HepG2 (cell line): ENCODE measurements at regions not wholly inside any gene's neighbourhood (a gene's known extent, or its start where the extent isn't known, plus 50 kb on each side); places are given as distances from the start of the nearest gene placed in this dataset.

Experiments used
- ATAC-seq: fragments of 200-7000 bp; cut with Tn5 transposase; 3 replicates; pipeline ENCODE4 v1.9.1; 2020; ENCODE audit warnings: mild to moderate bottlenecking, moderate library complexity
- BruUV-seq: library from RNA; stranded (reverse); fragments of 400-500 nt; replicated peaks from 2 replicates; lab custom pipeline; 2021; lab: Mats Ljungman, UMichigan
- CTCF ChIA-PET: fragments of 300-600 bp; formaldehyde crosslinking; extraction: SDS; loops from one replicate; lab custom pipeline; 2021; ENCODE audit warnings: low total read pairs, inconsistent platforms, low intra/inter-chr PET ratio; lab: Yijun Ruan, JAX
- POLR2A ChIA-PET: fragments of 350-600 bp; sonication (Branson Sonifier 250); formaldehyde crosslinking; loops from one replicate; lab custom pipeline; 2020; ENCODE audit warnings: antibody characterized with exemption, inconsistent platforms; lab: Yijun Ruan, JAX
- DNase-seq: peaks from one replicate; pipeline ENCODE4 v3.0.0-alpha.2; 2015; ENCODE audit warnings: low spot score
- FAIRE-seq: peaks from 3 replicates; lab custom pipeline; 2011; peaks lifted over from hg19 to GRCh38; lab: Jason Lieb, UNC
- H2AFZ ChIP-seq: one replicate; pipeline ENCODE4 v1.6.1; 2011; ENCODE audit warnings: low read length, inconsistent platforms
- H3K27ac ChIP-seq: fragments of 300-600 bp; 3 replicates; pipeline ENCODE4 v1.8.0; 2011; ENCODE audit warnings: mixed run types, mild to moderate bottlenecking, mixed read lengths, low read length, inconsistent platforms; ENCODE audit not compliant: insufficient read depth; ENCODE audit errors: extremely low read length
- H3K27me3 ChIP-seq, 2 experiments: fragments of 200-600 bp in 1 of 2; 2 replicates in 1 of 2; 3 replicates in 1 of 2; pipeline versions ENCODE4 v1.6.0 to v1.8.0; 2011; ENCODE audit warnings: low read length in 2 of 2, mild to moderate bottlenecking in 2 of 2, moderate library complexity in 2 of 2, inconsistent platforms in 1 of 2; ENCODE audit not compliant: insufficient read depth in 2 of 2, control insufficient read depth in 1 of 2
- H3K36me3 ChIP-seq, 2 experiments: fragments of 200-600 bp in 1 of 2; replicated peaks in 1 of 2; 2 replicates in 1 of 2; 3 replicates in 1 of 2; pipeline versions ENCODE4 v1.5.1 to v1.8.0; 2011; ENCODE audit warnings: low read length in 2 of 2, inconsistent platforms in 1 of 2; ENCODE audit not compliant: insufficient read depth in 2 of 2, control insufficient read depth in 1 of 2
- H3K4me1 ChIP-seq: 2 replicates; pipeline ENCODE4 v1.5.1; 2012; ENCODE audit warnings: low read length, inconsistent platforms; ENCODE audit not compliant: insufficient read depth
- H3K4me2 ChIP-seq: 2 replicates; pipeline ENCODE4 v1.6.0; 2011; ENCODE audit warnings: low read depth, low read length, inconsistent platforms
- H3K4me3 ChIP-seq, 3 experiments: fragments of 200-600 bp in 1 of 3; sonication (generic), shearing (Covaris generic) in 1 of 3; replicated peaks in 1 of 3; 2 replicates each; pipeline ENCODE4 v1.5.1; 2011 to 2016; ENCODE audit warnings: low read length in 3 of 3, inconsistent platforms in 2 of 3, low read depth in 2 of 3, mild to moderate bottlenecking in 2 of 3, control low read depth in 1 of 3, mixed read lengths in 1 of 3; ENCODE audit not compliant: insufficient read depth in 1 of 3
- H3K79me2 ChIP-seq: one replicate; pipeline ENCODE4 v1.6.1; 2011; ENCODE audit warnings: low read length, inconsistent platforms; ENCODE audit not compliant: insufficient read depth
- H3K9ac ChIP-seq: 2 replicates; pipeline ENCODE4 v1.6.0; 2011; ENCODE audit warnings: mild to moderate bottlenecking, low read depth, low read length, inconsistent platforms; ENCODE audit not compliant: insufficient read depth
- H3K9me3 ChIP-seq: 2 replicates; pipeline ENCODE4 v1.5.1; 2012; ENCODE audit warnings: mild to moderate bottlenecking, low read length
- H4K20me1 ChIP-seq: 2 replicates; pipeline ENCODE4 v1.6.0; 2011; ENCODE audit warnings: inconsistent platforms, mild to moderate bottlenecking, low read length, moderate library complexity; ENCODE audit not compliant: insufficient read depth
- AKNA ChIP-seq: sonication (generic); formaldehyde crosslinking; IDR thresholded peaks from 2 replicates; pipeline ENCODE4 v1.4.0; 2020; ENCODE audit warnings: missing genetic modification reagents, borderline replicate concordance
- IKZF5 ChIP-seq: IDR thresholded peaks from 2 replicates; pipeline ENCODE4 v1.6.1; 2018; ENCODE audit warnings: missing genetic modification reagents, mild to moderate bottlenecking, missing compliant biosample characterization
- MAFF ChIP-seq: IDR thresholded peaks from 2 replicates; pipeline ENCODE4 v1.6.1; 2011; ENCODE audit warnings: low read depth, low read length, improper control_type of control experiment
- MAFK ChIP-seq, 2 experiments: IDR thresholded peaks in 1 of 2; conservative IDR thresholded peaks in 1 of 2; 2 replicates each; pipeline ENCODE4 v1.6.1; 2011; ENCODE audit warnings: improper control_type of control experiment in 2 of 2, low read length in 2 of 2
- PCBP2 ChIP-seq: fragments of 200-400 bp; formaldehyde crosslinking; optimal IDR thresholded peaks from 2 replicates; pipeline ENCODE3; 2018; ENCODE audit warnings: low read length, low read depth; ENCODE audit not compliant: poor library complexity, severe bottlenecking
- RBM22 ChIP-seq: fragments of 200-400 bp; formaldehyde crosslinking; optimal IDR thresholded peaks from 2 replicates; pipeline ENCODE3; 2017; ENCODE audit warnings: mild to moderate bottlenecking, low read length, moderate library complexity
- SNRNP70 ChIP-seq: fragments of 200-400 bp; formaldehyde crosslinking; IDR thresholded peaks from 2 replicates; pipeline ENCODE4 v1.6.1; 2017; ENCODE audit warnings: mild to moderate bottlenecking, low read depth, low read length, moderate library complexity
- ZNF138 ChIP-seq: sonication (generic); formaldehyde crosslinking; IDR thresholded peaks from 2 replicates; pipeline ENCODE4 v1.5.0; 2020; ENCODE audit warnings: mild to moderate bottlenecking, low read depth, missing genetic modification reagents
- ZNF563 ChIP-seq: sonication (generic); formaldehyde crosslinking; IDR thresholded peaks from 2 replicates; pipeline ENCODE4 v1.8.0; 2022; ENCODE audit warnings: mild to moderate bottlenecking, moderate library complexity, missing genetic modification reagents
- WGBS: methylation state at CpG from one replicate; pipeline ENCODE4 v1.1.6; 2017; ENCODE audit warnings: low lambda C conversion rate; 5-methylcytosine and 5-hydroxymethylcytosine counted together
- in situ Hi-C: cut with HindIII; loops from 2 replicates; pipeline ENCODE4 v1.10.0; 2017; ENCODE audit warnings: low pct_unique_long_range_greater_than_20kb; ENCODE audit not compliant: extremely low pct_ligation_motif_present
- intact Hi-C: fragments of 100-400 bp; cut with micrococcal nuclease; formaldehyde crosslinking; loops from one replicate; pipeline ENCODE4 v1.10.0; 2022; ENCODE audit not compliant: unreplicated experiment

- no peak for TF ChIP-seq AKNA
- no peak for TF ChIP-seq SNRNP70
- no peak for TF ChIP-seq ZNF563 (CRISPR knock-in tag)
These were observed 501.7 kb upstream of the SORCS1 start (continued) for GRCh38 chr10:107666214-107666613.

- Histone ChIP-seq H3K4me3 (no peak overlapping the region), H3K4me2 (no peak overlapping the region), H2AFZ (no peak overlapping the region), H3K4me1 (no peaks in the 10 kb centered on the region), H3K27ac (no peak overlapping the region), H3K27me3 (no peaks in the 10 kb centered on the region), H3K79me2 (no peaks in the 10 kb centered on the region), H3K36me3 (no peaks in the 10 kb centered on the region), H3K9ac (no peak overlapping the region), H4K20me1 (no peaks in the 10 kb centered on the region), H3K9me3 (peaks cover 94% of the 10 kb centered on the region)
- TF ChIP-seq RBM22 (no peak), PCBP2 (no peak), MAFF (peak; percentile 53; the same call in 1 of the 2 replicates), IKZF5 (no peak), ZNF138 (CRISPR knock-in tag) (no peak), MAFK (conservative IDR thresholded peaks at IDR 0.05 in 1 of 2, IDR thresholded peaks at IDR 0.05 in 1 of 2; ENCODE audit: low read length in 2 of 2) (peak; percentile 39 to 79; a peak in 2 of 4 replicates)
- CTCF ChIA-PET: no interaction called here
- DNase-seq (no peak), FAIRE-seq (no peak), ATAC-seq (no peak)
- intact Hi-C loops (no loop called here), in situ Hi-C loops (no loop called here)
- no TSS peak for BruUV-seq
- POLR2A ChIA-PET: no interaction called here
- WGBS: 3% methylated on average over 4 of the region's 4 CpGs
These were observed 501.0 kb upstream of the SORCS1 start for GRCh38 chr10:107665459-107665858.
